Activated B cell treated with CpG ODN at 0.5 μM for 24 hours (primary cell): ENCODE measurements at regions not wholly inside any gene's neighbourhood (a gene's known extent, or its start where the extent isn't known, plus 50 kb on each side); places are given as distances from the start of the nearest gene placed in this dataset.

Experiments used
- ATAC-seq: fragments of 200-7000 bp; cut with Tn5 transposase; one replicate; pipeline ENCODE4 v1.10.0; 2021; ENCODE audit warnings: low read depth, mild to moderate bottlenecking, moderate library complexity
- CTCF ChIA-PET: fragments of 350-600 bp; sonication (Branson Sonifier 250); formaldehyde crosslinking; loops from one replicate; lab custom pipeline; 2021; ENCODE audit warnings: antibody characterized with exemption; lab: Charles Lee
- POLR2A ChIA-PET: fragments of 350-600 bp; sonication (Branson Sonifier 250); formaldehyde crosslinking; loops from one replicate; lab custom pipeline; 2021; ENCODE audit warnings: antibody characterized with exemption; lab: Charles Lee
- DNase-seq: peaks from one replicate; pipeline ENCODE4 v3.0.0; 2022
- H3K27ac Mint-ChIP-seq: one replicate; pipeline ENCODE4 v1.8.0; 2020; ENCODE audit warnings: mixed read lengths
- H3K27me3 Mint-ChIP-seq: one replicate; pipeline ENCODE4 v1.8.0; 2021; ENCODE audit warnings: mixed read lengths
- H3K36me3 Mint-ChIP-seq: one replicate; pipeline ENCODE4 v1.8.0; 2021; ENCODE audit warnings: low read depth, mixed read lengths
- H3K4me1 Mint-ChIP-seq: one replicate; pipeline ENCODE4 v1.8.0; 2021; ENCODE audit warnings: mixed read lengths
- H3K4me3 Mint-ChIP-seq: one replicate; pipeline ENCODE4 v1.8.0; 2020; ENCODE audit warnings: mild to moderate bottlenecking, mixed read lengths
- H3K9me3 Mint-ChIP-seq: one replicate; pipeline ENCODE4 v1.8.0; 2020; ENCODE audit warnings: mixed read lengths
- intact Hi-C: fragments of 100-400 bp; cut with micrococcal nuclease; formaldehyde crosslinking; loops from one replicate; pipeline ENCODE4 v1.15.1; 2024
- TF ChIP-seq, protein P1 (sequence below): fragments of 200-600 bp; IDR thresholded peaks from one replicate; pipeline ENCODE4 v1.8.0; 2022; ENCODE audit warnings: antibody characterized with exemption, mild to moderate bottlenecking

DNA sequence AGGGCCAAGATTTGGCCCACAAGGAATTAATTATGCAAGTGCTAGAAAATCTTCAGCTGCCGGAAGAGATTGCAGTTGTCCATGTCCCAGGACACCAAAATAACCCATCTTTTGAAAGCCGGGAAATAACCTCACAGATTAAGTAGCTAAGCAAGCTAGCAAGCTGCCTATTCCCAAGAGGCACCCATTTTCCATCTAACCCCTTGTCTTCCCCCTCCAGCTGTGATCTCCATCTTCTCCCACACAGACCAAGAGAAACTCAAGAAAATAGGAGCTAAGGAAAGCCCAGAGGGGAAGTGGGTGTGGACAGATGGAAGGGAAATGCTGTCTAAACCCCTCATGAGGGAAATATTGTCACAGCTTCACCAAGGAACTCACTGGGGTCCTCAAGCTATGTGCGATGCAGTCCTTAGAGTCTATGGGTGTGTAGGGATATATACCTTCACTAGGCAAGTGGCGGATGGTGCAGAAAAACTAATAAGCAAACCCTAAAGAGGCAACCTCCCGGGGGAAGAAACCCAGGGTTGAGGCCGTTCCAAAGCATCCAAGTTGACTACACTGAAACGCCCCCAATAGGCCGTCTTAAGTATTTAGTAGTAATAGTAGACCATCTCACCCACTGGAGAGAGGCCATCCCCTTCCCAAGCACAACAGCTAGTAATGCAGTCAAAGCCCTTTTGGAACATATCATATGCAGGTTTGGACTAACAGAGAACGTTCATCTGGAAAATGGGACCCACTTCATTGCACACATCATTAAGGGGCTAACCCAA, 64.3 kb upstream of the PRSS16 start:
- POLR2A ChIA-PET, result no interaction called here
- intact Hi-C loops, result no loop called here
- CTCF ChIA-PET, result no interaction called here
- Mint-ChIP-seq H3K4me1 (peaks cover 13% of the 10 kb centered on the region), H3K36me3 (peaks cover 2% of the 10 kb centered on the region), H3K4me3 (no peak overlapping the region), H3K9me3 (peaks cover 7% of the 10 kb centered on the region), H3K27ac (no peak overlapping the region), H3K27me3 (no peaks in the 10 kb centered on the region)
- DNase-seq (no peak), ATAC-seq (no peak)
- TF ChIP-seq, protein P1, sequence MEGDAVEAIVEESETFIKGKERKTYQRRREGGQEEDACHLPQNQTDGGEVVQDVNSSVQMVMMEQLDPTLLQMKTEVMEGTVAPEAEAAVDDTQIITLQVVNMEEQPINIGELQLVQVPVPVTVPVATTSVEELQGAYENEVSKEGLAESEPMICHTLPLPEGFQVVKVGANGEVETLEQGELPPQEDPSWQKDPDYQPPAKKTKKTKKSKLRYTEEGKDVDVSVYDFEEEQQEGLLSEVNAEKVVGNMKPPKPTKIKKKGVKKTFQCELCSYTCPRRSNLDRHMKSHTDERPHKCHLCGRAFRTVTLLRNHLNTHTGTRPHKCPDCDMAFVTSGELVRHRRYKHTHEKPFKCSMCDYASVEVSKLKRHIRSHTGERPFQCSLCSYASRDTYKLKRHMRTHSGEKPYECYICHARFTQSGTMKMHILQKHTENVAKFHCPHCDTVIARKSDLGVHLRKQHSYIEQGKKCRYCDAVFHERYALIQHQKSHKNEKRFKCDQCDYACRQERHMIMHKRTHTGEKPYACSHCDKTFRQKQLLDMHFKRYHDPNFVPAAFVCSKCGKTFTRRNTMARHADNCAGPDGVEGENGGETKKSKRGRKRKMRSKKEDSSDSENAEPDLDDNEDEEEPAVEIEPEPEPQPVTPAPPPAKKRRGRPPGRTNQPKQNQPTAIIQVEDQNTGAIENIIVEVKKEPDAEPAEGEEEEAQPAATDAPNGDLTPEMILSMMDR, result no peak

DNA sequence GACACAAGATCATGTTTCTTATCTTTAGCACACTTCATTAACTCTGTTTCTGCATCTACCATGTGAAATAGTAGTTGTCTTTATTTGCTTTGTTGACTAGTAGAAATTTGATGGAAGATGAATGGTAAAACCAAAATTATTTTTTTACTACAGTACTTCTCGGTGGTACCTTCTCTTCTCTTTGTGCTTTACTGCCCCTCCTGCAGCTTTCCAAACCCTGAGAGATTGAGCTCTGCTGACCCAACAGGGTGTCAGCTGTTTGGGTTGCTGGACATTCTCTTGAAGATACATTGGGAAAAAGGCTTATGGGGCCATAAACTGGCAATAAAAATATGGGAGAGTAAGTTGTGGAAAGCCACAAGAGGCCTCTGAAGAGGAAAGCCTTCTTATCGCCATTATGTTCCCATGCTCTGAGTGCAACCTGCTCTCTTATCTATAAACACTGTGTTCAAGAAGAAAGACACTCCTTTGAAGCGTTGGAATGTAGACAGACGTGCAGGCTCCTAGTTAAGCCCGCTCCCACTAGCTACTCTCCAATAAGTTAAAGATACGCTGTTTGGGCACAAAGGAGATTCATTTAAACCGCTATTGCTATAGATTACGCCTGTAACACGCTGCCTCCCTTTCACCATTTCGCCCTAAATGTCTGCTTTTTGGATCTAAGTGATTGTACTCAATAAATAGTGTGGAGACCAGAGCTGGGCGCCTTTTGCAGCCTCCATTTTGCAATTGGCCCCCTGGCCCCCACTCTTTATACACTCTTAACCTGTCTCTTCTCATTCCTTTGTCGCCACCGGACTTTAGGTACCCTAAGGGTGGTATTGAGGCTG, 60.1 kb upstream of the PRSS16 start:
- Mint-ChIP-seq H3K4me1 (peaks cover 8% of the 10 kb centered on the region), H3K9me3 (no peaks in the 10 kb centered on the region), H3K27me3 (peaks cover 2% of the 10 kb centered on the region), H3K36me3 (no peaks in the 10 kb centered on the region), H3K27ac (peak overlapping the region; percentile 19), H3K4me3 (peak overlapping the region; percentile 83)
- intact Hi-C loops, result loop anchor here (1.0 to 5.0 kb wide), 14 partner anchors 10 to 1829 kb away; partner anchors contain the start of gene ZNF165
- ChIA-PET POLR2A (interaction anchor here (0.6 to 2.5 kb wide), 9 partner anchors 10 to 708 kb away, joined by 3 to 27 read pairs (median 4); partner anchors contain the start of gene ZNF184), CTCF (interaction anchor here (0.9 to 1.3 kb wide), 4 partner anchors 10 to 651 kb away, joined by 3 to 13 read pairs (median 4); a partner anchor contains a TSS)
- DNase-seq (no peak), ATAC-seq (no peak)
- TF ChIP-seq, protein P1, result no peak

DNA sequence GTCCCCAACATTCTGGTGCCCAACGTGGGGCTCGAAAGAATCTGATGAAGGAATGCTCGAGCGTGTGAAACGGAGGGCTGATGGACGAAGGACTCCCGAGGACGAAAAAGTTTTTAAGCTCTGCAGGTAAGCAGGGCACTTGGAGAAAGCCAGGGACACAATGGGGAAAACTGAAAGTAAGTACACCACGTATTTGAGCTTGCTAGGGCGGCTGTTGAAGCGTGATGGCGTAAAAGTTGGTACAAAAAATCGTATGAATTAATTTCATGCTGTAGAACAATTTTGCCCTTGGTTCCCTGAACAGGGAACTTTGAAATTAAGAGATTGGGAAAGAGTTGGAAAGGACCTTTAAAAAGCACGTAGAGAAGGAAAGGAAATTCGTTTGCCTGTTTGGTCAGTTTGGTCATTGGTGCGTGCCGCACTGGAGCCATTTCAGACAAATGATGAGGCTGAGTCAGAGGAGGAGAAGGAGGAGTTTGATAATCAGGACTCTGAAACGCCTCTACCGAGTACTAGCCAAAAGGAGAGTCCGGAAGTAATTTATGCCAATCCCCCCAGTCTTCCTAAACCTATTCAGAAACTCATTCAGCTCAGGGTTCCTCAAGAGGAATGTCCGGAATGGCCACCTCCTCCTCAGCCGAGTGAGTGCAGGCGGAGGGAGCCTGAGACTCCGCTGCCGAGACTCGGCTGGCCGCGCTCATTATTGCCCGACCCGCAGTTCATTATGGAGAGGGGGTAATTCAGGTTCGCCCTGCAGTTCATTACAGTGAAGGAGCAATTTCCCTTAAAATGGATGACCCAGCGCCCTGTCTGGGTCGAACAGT, 59.2 kb upstream of the PRSS16 start:
- TF ChIP-seq, protein P1, result no peak
- no peaks in the 10 kb centered on the region for H3K9me3 Mint-ChIP-seq
- H3K4me3 Mint-ChIP-seq, result peak overlapping the region; percentile 83
- intact Hi-C loops, result loop anchor here (1.0 to 5.0 kb wide), 14 partner anchors 11 to 1829 kb away; partner anchors contain the start of gene ZNF165
- H3K4me1 Mint-ChIP-seq, result peaks cover 8% of the 10 kb centered on the region
- peaks cover 2% of the 10 kb centered on the region for H3K27me3 Mint-ChIP-seq
- peak; percentile 52 for DNase-seq
- POLR2A ChIA-PET, result interaction anchor here (0.6 to 2.5 kb wide), 10 partner anchors 10 to 707 kb away, joined by 3 to 27 read pairs (median 3); partner anchors contain the start of gene ZNF184
- H3K27ac Mint-ChIP-seq, result peak overlapping the region; percentile 19
- CTCF ChIA-PET, result interaction anchor here (0.6 to 1.3 kb wide), 7 partner anchors 10 to 650 kb away, joined by 3 to 13 read pairs (median 3); a partner anchor contains a TSS
- peak; percentile 83 for ATAC-seq
- no peaks in the 10 kb centered on the region for H3K36me3 Mint-ChIP-seq

DNA sequence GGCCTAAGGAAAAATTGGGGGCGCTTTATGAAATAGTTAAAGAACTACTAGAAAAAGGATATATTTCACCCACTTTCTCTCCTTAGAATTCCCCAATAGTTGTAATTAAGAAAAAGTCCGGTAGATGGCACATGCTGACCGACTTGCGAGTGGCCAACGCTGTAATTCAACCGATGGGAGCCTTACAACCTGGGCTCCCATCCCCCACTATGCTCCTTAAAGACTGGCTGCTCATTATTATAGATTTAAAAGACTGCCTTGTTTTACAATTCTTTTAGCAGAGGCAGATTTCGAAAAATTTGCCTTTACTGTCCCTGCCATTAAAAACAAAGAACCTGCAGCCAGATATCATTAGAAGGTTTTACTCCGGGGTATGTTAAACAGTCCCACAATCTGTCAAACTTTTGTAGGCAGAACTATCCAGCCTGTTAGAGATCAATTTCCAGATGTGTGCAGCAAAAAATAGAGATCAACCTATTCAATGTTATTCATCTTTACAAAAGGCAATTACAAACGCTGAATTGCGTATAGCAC, 58.5 kb upstream of the PRSS16 start:
- POLR2A ChIA-PET, result interaction anchor here (1.0 to 2.5 kb wide), 5 partner anchors 11 to 706 kb away, joined by 3 to 27 read pairs (median 4); a partner anchor contains a TSS
- CTCF ChIA-PET, result interaction anchor here (1.1 to 1.3 kb wide), 2 partner anchors 563 to 606 kb away, joined by 3 to 13 read pairs; no protein-coding TSS in a partner anchor
- intact Hi-C loops, result loop anchor here (1.0 to 5.0 kb wide), 15 partner anchors 12 to 1828 kb away; partner anchors contain the start of gene ZNF165

More for the DNA sequence above, 58.5 kb upstream of the PRSS16 start:
- no peaks in the 10 kb centered on the region for H3K9me3 Mint-ChIP-seq
- peak overlapping the region; percentile 83 for H3K4me3 Mint-ChIP-seq
- TF ChIP-seq, protein P1, result no peak
- H3K27ac Mint-ChIP-seq, result peak overlapping the region; percentile 19
- H3K4me1 Mint-ChIP-seq, result peaks cover 8% of the 10 kb centered on the region
- DNase-seq, result no peak
- H3K27me3 Mint-ChIP-seq, result peaks cover 2% of the 10 kb centered on the region
- no peaks in the 10 kb centered on the region for H3K36me3 Mint-ChIP-seq
- ATAC-seq, result peak; percentile 80
